ENCODE measurements at regions not wholly inside any gene's neighbourhood (a gene's known extent, or its start where the extent isn't known, plus 50 kb on each side); places are given as distances from the start of the nearest gene placed in this dataset.

DNA sequence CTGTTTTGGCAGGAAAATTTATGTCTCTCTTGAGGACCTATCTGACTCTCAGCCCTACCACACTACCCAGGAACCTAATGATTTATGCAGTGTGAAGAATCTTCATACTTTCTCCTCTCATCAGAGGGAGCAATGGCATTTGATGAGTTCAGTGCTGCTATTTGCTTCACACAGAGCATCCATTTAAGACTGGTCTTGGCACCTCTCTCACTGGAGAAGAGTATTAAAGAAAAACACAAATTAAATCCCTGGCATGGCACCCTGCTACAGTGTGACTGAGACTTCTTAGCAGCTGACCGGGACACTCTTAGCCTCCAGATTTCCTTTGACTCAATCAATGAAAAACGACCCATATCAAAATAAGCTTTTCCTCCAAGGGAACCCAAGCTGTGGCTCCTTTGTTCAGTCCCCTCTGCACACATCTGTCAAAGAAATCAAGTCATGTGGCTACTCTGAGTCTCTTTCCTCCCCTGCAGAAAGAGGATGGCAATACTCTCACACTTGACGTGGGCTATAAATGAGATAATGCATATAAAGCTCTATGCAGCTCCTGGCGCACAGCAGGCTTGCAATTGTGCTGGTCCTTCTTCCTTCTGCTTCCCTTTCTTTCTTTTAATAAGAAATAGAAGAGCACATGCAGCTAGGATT is 186.1 kb upstream of the E2F8 start:
- no peak for TF ChIP-seq ZFX (CRISPR knock-in tag; IDR thresholded peaks at IDR 0.05)
- TF ChIP-seq, protein P1, sequence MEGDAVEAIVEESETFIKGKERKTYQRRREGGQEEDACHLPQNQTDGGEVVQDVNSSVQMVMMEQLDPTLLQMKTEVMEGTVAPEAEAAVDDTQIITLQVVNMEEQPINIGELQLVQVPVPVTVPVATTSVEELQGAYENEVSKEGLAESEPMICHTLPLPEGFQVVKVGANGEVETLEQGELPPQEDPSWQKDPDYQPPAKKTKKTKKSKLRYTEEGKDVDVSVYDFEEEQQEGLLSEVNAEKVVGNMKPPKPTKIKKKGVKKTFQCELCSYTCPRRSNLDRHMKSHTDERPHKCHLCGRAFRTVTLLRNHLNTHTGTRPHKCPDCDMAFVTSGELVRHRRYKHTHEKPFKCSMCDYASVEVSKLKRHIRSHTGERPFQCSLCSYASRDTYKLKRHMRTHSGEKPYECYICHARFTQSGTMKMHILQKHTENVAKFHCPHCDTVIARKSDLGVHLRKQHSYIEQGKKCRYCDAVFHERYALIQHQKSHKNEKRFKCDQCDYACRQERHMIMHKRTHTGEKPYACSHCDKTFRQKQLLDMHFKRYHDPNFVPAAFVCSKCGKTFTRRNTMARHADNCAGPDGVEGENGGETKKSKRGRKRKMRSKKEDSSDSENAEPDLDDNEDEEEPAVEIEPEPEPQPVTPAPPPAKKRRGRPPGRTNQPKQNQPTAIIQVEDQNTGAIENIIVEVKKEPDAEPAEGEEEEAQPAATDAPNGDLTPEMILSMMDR (IDR thresholded peaks at IDR 0.05 in 2 of 3, conservative IDR thresholded peaks at IDR 0.05 in 1 of 3; ENCODE audit: insufficient read depth in 2 of 3, low read depth in 1 of 3, low read length in 3 of 3), result no peak
- TF ChIP-seq CBX8 (IDR thresholded peaks at IDR 0.05; ENCODE audit: borderline replicate concordance, extremely low read depth, low read depth, low read length, poor library complexity, severe bottlenecking), result no peak
- TF ChIP-seq HNRNPUL1 (IDR thresholded peaks at IDR 0.05; ENCODE audit: low read length), result no peak
- TF ChIP-seq JUNB (CRISPR knock-in tag; conservative IDR thresholded peaks at IDR 0.05), result no peak
